T-helper 17 cell (primary cell): ENCODE measurements at regions not wholly inside any gene's neighbourhood (a gene's known extent, or its start where the extent isn't known, plus 50 kb on each side); places are given as distances from the start of the nearest gene placed in this dataset.

Experiments used
- ATAC-seq: fragments of 150-1000 bp; cut with Tn5 transposase; 2 replicates; pipeline ENCODE4 v1.10.0; 2021; ENCODE audit warnings: mild to moderate bottlenecking, moderate library complexity
- DNase-seq, 3 donors: peaks; one replicate each; pipeline versions ENCODE4 v3.0.0 to v3.0.0-alpha.2; 2020 to 2021
- H3K9me3 ChIP-seq: one replicate; pipeline ENCODE4 v1.7.0; 2013; ENCODE audit warnings: low read length, mild to moderate bottlenecking; ENCODE audit not compliant: control insufficient read depth, poor library complexity, severe bottlenecking
- H3K27ac Mint-ChIP-seq: one replicate; pipeline ENCODE4 v1.8.0; 2022; ENCODE audit warnings: mild to moderate bottlenecking, moderate library complexity, mixed read lengths
- H3K27me3 Mint-ChIP-seq: one replicate; pipeline ENCODE4 v1.8.0; 2022; ENCODE audit warnings: mixed read lengths
- H3K36me3 Mint-ChIP-seq: one replicate; pipeline ENCODE4 v1.8.0; 2022; ENCODE audit warnings: low read depth, mixed read lengths
- H3K4me1 Mint-ChIP-seq: one replicate; pipeline ENCODE4 v1.8.0; 2022; ENCODE audit warnings: mild to moderate bottlenecking, mixed read lengths
- H3K4me3 Mint-ChIP-seq: one replicate; pipeline ENCODE4 v1.8.0; 2022; ENCODE audit warnings: mild to moderate bottlenecking, moderate library complexity, mixed read lengths

DNA sequence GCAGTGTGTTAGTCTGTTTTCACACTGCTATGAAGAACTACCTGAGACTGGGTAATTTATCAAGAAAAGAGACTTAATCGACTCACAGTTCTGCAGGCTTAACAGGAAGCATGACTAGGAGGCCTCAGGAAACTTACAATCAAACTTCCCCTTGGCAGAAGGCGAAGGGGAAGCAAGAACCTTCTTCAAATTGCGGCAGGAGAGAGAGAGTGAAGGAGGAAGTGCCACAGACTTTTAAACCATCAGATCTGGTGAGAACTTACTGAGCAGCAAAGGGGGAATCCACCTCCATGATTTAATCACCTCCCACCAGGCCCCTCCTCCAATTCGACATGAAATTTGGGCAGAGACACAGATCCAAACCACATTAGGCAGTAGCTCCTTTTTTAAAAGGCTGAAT, 59.2 kb upstream of the LEF1 start:
- peaks cover 4% of the 10 kb centered on the region for H3K9me3 ChIP-seq
- Mint-ChIP-seq H3K27ac (no peak overlapping the region), H3K36me3 (no peaks in the 10 kb centered on the region), H3K4me1 (peaks cover 2% of the 10 kb centered on the region), H3K27me3 (no peaks in the 10 kb centered on the region), H3K4me3 (no peak overlapping the region)
- DNase-seq (no peak), ATAC-seq (no peak)

DNA sequence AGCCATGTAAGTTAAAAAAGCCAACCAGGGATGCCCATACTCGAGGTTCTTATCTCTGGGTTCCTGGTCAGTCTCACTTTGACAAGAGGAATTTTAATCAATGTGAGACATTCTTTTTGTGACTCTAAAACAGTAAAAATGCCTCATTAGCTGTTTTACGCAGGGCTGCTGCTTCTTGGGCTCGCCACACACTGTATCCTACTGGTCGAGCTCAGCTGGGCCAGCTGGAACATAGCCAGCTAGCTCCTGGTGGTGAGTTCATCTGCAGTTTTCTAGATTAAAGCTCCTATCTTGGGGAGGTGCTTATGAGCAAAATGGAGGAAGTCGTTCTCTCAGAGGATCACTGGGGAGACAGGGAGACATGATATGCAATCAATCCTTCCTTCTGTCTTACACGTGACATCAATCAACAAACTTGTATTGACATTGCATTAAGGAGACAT, 55.9 kb upstream of the LEF1 start:
- H3K27me3 Mint-ChIP-seq = no peaks in the 10 kb centered on the region
- no peak overlapping the region for H3K27ac Mint-ChIP-seq
- H3K4me3 Mint-ChIP-seq = no peak overlapping the region
- peaks cover 4% of the 10 kb centered on the region for H3K9me3 ChIP-seq
- no peak for ATAC-seq
- H3K4me1 Mint-ChIP-seq = no peaks in the 10 kb centered on the region
- no peak for DNase-seq
- H3K36me3 Mint-ChIP-seq = no peaks in the 10 kb centered on the region

DNA sequence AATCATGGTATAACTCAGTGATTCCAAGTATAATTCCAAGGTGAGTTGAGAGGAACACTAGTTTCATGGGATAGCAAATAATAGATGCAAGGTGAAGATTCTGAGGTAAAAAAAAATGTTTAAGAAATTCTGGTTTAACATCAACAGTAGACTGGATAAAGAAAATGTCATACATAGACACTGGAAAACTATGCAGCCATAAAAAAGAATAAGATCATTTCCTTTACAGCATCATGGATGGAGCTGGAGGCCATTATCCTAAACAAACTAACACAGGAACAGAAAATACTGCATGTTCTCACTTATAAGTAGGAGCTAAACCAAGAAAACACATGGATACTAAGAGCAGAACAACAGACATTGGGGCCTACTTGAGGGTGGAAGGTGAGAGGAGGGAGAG, 54.6 kb upstream of the LEF1 start:
- H3K4me1 Mint-ChIP-seq = no peaks in the 10 kb centered on the region
- H3K9me3 ChIP-seq = peaks cover 4% of the 10 kb centered on the region
- no peak overlapping the region for H3K27ac Mint-ChIP-seq
- H3K4me3 Mint-ChIP-seq = no peak overlapping the region
- DNase-seq = no peak
- no peaks in the 10 kb centered on the region for H3K36me3 Mint-ChIP-seq
- no peak for ATAC-seq
- no peaks in the 10 kb centered on the region for H3K27me3 Mint-ChIP-seq

DNA sequence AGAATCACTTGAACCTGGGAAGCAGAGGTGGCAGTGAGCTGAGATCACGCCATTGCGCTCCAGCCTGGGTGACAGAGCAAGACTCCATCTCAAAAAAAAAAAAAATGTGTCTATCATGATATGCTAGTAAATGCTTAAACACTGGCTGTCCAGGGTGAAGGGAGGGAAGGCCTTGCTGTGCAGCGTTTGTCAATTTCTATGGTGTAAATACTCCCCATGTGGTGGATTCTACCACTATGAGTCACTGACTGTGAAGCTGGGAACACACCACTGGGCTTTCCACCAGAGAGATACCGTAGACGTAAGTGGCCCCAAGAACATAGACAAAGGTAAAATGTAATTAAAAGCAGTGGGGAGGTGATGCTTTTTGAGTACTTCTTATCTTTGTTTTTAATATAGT, 51.3 kb upstream of the LEF1 start:
- Mint-ChIP-seq H3K27me3 (no peaks in the 10 kb centered on the region), H3K36me3 (peaks cover 4% of the 10 kb centered on the region), H3K4me3 (no peak overlapping the region), H3K4me1 (no peaks in the 10 kb centered on the region), H3K27ac (no peak overlapping the region)
- no peak for DNase-seq
- no peak for ATAC-seq
- H3K9me3 ChIP-seq = peaks cover 4% of the 10 kb centered on the region
